Neural crest cell (in vitro differentiated cells): ENCODE measurements at regions not wholly inside any gene's neighbourhood (a gene's known extent, or its start where the extent isn't known, plus 50 kb on each side); places are given as distances from the start of the nearest gene placed in this dataset.

ENCODE experiments used
- DNase-seq: peaks from one replicate; pipeline ENCODE4 v3.0.0; 2021; ENCODE audit warnings: low read depth, mixed read lengths, low spot score
- H3K27ac Mint-ChIP-seq: one replicate; pipeline ENCODE4 v1.8.0; 2021; ENCODE audit warnings: mild to moderate bottlenecking, mixed read lengths; ENCODE audit not compliant: unreplicated experiment
- H3K27me3 Mint-ChIP-seq: 2 replicates; pipeline ENCODE4 v1.8.0; 2021; ENCODE audit warnings: low read depth, mild to moderate bottlenecking, mixed read lengths
- H3K36me3 Mint-ChIP-seq: 2 replicates; pipeline ENCODE4 v1.8.0; 2021; ENCODE audit warnings: low read depth, mild to moderate bottlenecking, mixed read lengths
- H3K4me1 Mint-ChIP-seq: 2 replicates; pipeline ENCODE4 v1.8.0; 2021; ENCODE audit warnings: mixed read lengths
- H3K4me3 Mint-ChIP-seq: one replicate; pipeline ENCODE4 v1.8.0; 2021; ENCODE audit warnings: mild to moderate bottlenecking, mixed read lengths
- H3K9me3 Mint-ChIP-seq: 2 replicates; pipeline ENCODE4 v1.8.0; 2021; ENCODE audit warnings: mixed read lengths
- TF ChIP-seq, protein P1 (sequence below): fragments of 200-600 bp; sonication (generic); conservative IDR thresholded peaks from 2 replicates; pipeline ENCODE4 v1.5.0; 2021; ENCODE audit warnings: antibody characterized with exemption, mild to moderate bottlenecking

DNA sequence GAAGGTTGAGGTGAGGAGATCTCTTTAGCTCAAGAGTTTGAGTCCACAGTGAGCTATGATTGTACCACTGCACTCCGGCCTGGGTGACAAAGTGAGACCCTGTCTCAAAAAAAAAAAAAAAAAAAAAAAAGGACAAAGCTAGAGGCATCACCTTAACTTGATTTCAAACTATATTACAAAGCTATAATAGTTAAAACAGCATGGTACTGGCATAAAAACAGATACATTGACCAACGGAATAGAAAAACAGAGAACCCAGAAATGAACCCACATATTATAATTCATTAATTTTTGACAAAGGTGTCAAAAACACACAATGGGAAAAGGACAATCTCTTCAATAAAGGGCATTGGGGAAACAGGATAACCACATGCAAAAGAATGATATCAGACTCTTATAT lies 50.8 kb upstream of the MBOAT1 start:
- H3K4me3 Mint-ChIP-seq = no peak overlapping the region
- no peaks in the 10 kb centered on the region for H3K4me1 Mint-ChIP-seq
- TF ChIP-seq, protein P1, sequence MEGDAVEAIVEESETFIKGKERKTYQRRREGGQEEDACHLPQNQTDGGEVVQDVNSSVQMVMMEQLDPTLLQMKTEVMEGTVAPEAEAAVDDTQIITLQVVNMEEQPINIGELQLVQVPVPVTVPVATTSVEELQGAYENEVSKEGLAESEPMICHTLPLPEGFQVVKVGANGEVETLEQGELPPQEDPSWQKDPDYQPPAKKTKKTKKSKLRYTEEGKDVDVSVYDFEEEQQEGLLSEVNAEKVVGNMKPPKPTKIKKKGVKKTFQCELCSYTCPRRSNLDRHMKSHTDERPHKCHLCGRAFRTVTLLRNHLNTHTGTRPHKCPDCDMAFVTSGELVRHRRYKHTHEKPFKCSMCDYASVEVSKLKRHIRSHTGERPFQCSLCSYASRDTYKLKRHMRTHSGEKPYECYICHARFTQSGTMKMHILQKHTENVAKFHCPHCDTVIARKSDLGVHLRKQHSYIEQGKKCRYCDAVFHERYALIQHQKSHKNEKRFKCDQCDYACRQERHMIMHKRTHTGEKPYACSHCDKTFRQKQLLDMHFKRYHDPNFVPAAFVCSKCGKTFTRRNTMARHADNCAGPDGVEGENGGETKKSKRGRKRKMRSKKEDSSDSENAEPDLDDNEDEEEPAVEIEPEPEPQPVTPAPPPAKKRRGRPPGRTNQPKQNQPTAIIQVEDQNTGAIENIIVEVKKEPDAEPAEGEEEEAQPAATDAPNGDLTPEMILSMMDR = no peak
- H3K9me3 Mint-ChIP-seq = peaks cover 4% of the 10 kb centered on the region
- no peaks in the 10 kb centered on the region for H3K36me3 Mint-ChIP-seq
- no peaks in the 10 kb centered on the region for H3K27me3 Mint-ChIP-seq
- no peak for DNase-seq
- no peak overlapping the region for H3K27ac Mint-ChIP-seq

DNA sequence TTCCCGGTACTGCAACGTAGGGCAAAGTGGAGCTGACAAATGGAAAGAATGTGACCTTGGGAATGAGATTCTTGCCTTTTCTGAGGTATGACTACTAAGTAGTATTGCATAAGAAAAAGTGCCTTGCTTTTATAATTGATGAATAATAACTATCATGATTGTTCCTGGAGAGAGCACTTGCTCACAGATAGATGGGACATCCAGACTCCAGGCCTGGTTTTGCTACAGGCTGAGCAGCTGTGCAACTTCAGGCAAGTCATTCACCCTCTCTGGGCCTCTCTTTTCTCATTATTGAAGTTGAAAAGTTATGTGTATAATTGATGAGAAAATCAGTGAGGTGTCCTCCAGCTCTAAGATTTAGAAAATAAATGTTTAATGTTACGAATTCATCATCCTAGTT lies 53.6 kb upstream of the MBOAT1 start:
- Mint-ChIP-seq H3K4me3 (no peak overlapping the region), H3K27ac (no peak overlapping the region), H3K9me3 (peaks cover 8% of the 10 kb centered on the region), H3K4me1 (no peaks in the 10 kb centered on the region), H3K36me3 (no peaks in the 10 kb centered on the region), H3K27me3 (no peaks in the 10 kb centered on the region)
- TF ChIP-seq, protein P1 = no peak
- DNase-seq = no peak

DNA sequence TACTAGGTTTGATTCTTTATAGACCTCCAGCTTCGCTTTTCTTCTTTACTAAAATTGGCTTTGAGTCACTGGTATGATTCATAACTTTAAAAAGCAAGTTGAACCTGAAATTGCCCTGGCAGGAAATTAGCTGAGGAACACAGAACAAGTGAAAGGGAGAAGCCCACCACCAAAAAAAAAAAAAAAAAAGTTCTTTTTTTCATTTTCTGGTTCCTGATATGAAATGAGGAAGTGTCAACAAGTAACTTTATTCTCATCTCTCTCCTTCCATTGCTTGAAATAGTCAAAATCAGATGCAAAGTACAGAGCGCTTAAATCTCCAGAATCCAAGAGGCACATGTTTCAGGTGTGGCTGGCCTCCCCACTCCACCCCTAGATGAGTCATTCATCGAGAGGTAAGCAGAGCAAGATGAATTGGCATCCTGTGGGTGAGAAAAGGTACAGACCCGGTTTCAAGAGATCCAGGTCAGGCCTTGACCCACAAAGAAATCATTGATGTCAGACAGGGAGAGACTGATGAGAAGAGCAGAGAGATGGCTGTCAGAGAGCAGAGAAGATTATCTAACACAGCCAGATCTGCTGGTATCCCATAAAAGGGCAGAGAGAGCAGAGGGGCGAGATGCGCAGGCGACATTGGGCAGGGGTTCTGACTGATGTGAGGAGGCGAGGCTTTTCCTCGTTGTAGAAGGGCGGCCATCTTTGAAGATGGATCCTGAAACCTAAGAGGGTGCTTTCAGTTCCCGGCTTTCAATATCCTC lies 54.8 kb upstream of the MBOAT1 start:
- Mint-ChIP-seq H3K9me3 (peaks cover 8% of the 10 kb centered on the region), H3K4me3 (no peak overlapping the region), H3K27me3 (no peaks in the 10 kb centered on the region), H3K36me3 (no peaks in the 10 kb centered on the region), H3K4me1 (peaks cover 2% of the 10 kb centered on the region), H3K27ac (no peak overlapping the region)
- TF ChIP-seq, protein P1 = no peak
- no peak for DNase-seq

DNA sequence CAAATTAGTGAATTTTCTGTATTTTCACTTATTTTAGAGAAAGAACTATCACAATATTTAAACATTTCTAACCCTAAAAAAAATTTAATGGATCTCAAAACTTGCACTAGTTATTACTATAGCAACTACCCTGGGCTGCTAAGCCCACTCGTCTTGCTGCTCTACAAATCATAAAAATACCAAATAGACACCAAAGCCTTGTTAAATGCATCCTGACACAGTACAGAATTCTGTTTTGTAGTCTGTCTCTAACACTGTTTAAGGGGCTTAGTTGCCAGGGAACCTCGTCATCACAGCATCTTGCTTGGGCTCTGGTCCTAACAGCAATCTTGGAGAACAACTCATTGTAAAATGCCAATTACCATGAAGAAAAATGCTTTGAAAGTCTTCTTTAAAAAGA lies 56.9 kb upstream of the MBOAT1 start:
- no peak for DNase-seq
- peaks cover 5% of the 10 kb centered on the region for H3K4me1 Mint-ChIP-seq
- H3K36me3 Mint-ChIP-seq = no peaks in the 10 kb centered on the region
- peaks cover 5% of the 10 kb centered on the region for H3K9me3 Mint-ChIP-seq
- no peak overlapping the region for H3K4me3 Mint-ChIP-seq
- H3K27me3 Mint-ChIP-seq = no peaks in the 10 kb centered on the region
- TF ChIP-seq, protein P1 = no peak
- no peak overlapping the region for H3K27ac Mint-ChIP-seq

DNA sequence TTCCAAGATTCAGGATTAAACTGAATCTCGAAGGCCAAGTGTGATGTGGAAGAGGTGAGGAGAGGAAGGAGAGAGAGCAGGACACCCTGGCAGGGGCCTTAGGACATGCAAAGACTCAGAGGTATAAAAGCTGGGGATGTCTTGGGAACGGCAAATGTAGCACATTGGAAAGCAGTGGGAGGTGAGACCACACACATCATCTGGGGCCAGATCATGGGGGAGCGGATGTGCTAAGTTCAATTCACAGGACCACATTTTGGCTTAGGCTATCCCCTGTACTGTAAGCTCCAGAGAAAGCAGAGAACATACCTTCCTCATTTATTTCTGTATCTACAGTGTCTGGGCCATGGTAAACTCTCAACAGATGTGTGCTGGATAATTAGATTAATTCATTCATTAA lies 59.5 kb upstream of the MBOAT1 start:
- peaks cover 8% of the 10 kb centered on the region for H3K9me3 Mint-ChIP-seq
- H3K27ac Mint-ChIP-seq = no peak overlapping the region
- H3K4me1 Mint-ChIP-seq = peaks cover 5% of the 10 kb centered on the region
- H3K36me3 Mint-ChIP-seq = no peaks in the 10 kb centered on the region
- no peak for DNase-seq
- H3K27me3 Mint-ChIP-seq = no peaks in the 10 kb centered on the region
- TF ChIP-seq, protein P1 = no peak
- H3K4me3 Mint-ChIP-seq = no peak overlapping the region
